Activated T-cell treated with anti-CD3 and anti-CD28 coated beads, Interleukin-2, amount 50 U/mL, for 24 hours (primary cell): ENCODE measurements at regions not wholly inside any gene's neighbourhood (a gene's known extent, or its start where the extent isn't known, plus 50 kb on each side); places are given as distances from the start of the nearest gene placed in this dataset.

Experiments
- DNase-seq: peaks from one replicate; pipeline ENCODE4 v3.0.0-alpha.2; 2020
- H3K27ac Mint-ChIP-seq: 2 replicates; pipeline ENCODE4 v1.8.0; 2020; ENCODE audit warnings: mild to moderate bottlenecking, mixed read lengths
- H3K27me3 Mint-ChIP-seq: 2 replicates; pipeline ENCODE4 v1.8.0; 2020; ENCODE audit warnings: mixed read lengths
- H3K36me3 Mint-ChIP-seq: 2 replicates; pipeline ENCODE4 v1.8.0; 2020; ENCODE audit warnings: low read depth, mixed read lengths
- H3K4me1 Mint-ChIP-seq: 2 replicates; pipeline ENCODE4 v1.8.0; 2020; ENCODE audit warnings: low read depth, mixed read lengths
- H3K4me3 Mint-ChIP-seq: 2 replicates; pipeline ENCODE4 v1.8.0; 2020; ENCODE audit warnings: mild to moderate bottlenecking, moderate library complexity, mixed read lengths
- H3K9me3 Mint-ChIP-seq: 2 replicates; pipeline ENCODE4 v1.8.0; 2020; ENCODE audit warnings: mixed read lengths

DNA sequence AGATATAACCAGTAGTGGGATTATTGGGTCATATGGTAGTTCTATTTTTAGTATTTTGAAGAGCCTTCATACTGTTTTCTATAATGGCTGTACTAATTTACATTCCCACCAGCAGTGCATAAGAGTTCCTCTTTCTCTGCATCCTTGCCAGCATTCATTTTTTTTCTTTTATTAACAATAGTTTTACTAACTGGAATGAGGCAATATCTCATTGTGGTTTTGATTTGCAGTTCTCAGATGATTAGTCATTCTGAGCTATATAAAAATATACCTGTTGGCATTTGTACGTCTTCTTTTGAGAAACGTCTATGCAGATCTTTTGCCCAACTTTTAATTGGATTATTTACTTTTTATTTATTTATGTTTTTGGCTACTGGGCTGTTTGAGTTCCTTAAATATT is 1579.3 kb upstream of the CDH6 start:
- H3K4me1 Mint-ChIP-seq, result no peaks in the 10 kb centered on the region
- H3K27me3 Mint-ChIP-seq, result no peaks in the 10 kb centered on the region
- no peaks in the 10 kb centered on the region for H3K36me3 Mint-ChIP-seq
- no peak for DNase-seq
- H3K4me3 Mint-ChIP-seq, result no peak overlapping the region
- no peak overlapping the region for H3K27ac Mint-ChIP-seq
- H3K9me3 Mint-ChIP-seq, result peaks cover 17% of the 10 kb centered on the region

- Mint-ChIP-seq H3K36me3 (no peaks in the 10 kb centered on the region), H3K4me3 (no peak overlapping the region), H3K27ac (no peak overlapping the region), H3K27me3 (no peaks in the 10 kb centered on the region), H3K9me3 (peaks cover 31% of the 10 kb centered on the region), H3K4me1 (no peaks in the 10 kb centered on the region)
- no peak for DNase-seq
Measured at GRCh38 chr5:29588236-29588635, 1605.2 kb upstream of the CDH6 start.

- Mint-ChIP-seq H3K36me3 (no peaks in the 10 kb centered on the region), H3K4me1 (no peaks in the 10 kb centered on the region), H3K9me3 (peaks cover 31% of the 10 kb centered on the region), H3K27ac (no peak overlapping the region), H3K27me3 (no peaks in the 10 kb centered on the region), H3K4me3 (no peak overlapping the region)
- DNase-seq, result no peak
Measured at GRCh38 chr5:29587832-29588231, 1605.7 kb upstream of the CDH6 start.

GRCh38 chr5:29568028-29568427 is 1625.5 kb upstream of the CDH6 start:
- no peak overlapping the region for H3K4me3 Mint-ChIP-seq
- H3K27ac Mint-ChIP-seq, result no peak overlapping the region
- no peaks in the 10 kb centered on the region for H3K36me3 Mint-ChIP-seq
- DNase-seq, result no peak
- peaks cover 26% of the 10 kb centered on the region for H3K9me3 Mint-ChIP-seq
- no peaks in the 10 kb centered on the region for H3K27me3 Mint-ChIP-seq
- H3K4me1 Mint-ChIP-seq, result no peaks in the 10 kb centered on the region

DNA sequence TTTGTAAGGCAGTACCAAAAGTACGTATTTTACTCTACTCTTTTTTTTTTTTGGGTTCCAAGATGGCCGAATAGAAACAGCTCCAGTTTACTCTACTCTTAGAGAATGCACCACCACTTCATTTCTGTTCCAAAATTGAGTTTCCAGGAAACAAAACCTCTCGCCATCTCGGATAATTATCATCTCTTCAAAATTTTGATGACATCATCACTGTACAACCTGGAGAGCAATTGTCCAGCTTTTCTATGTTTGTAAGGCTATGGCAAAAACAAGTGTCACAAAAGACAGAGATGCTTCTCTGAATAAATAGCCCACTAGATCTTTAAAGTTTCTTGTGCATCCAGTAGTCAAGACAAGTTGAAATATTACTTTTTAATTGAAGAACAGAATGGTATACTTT is 1631.9 kb upstream of the CDH6 start:
- no peaks in the 10 kb centered on the region for H3K36me3 Mint-ChIP-seq
- no peak overlapping the region for H3K4me3 Mint-ChIP-seq
- DNase-seq, result no peak
- no peaks in the 10 kb centered on the region for H3K27me3 Mint-ChIP-seq
- H3K9me3 Mint-ChIP-seq, result peaks cover 14% of the 10 kb centered on the region
- H3K4me1 Mint-ChIP-seq, result no peaks in the 10 kb centered on the region
- no peak overlapping the region for H3K27ac Mint-ChIP-seq

- no peak for DNase-seq
- H3K9me3 Mint-ChIP-seq, result peaks cover 25% of the 10 kb centered on the region
- no peaks in the 10 kb centered on the region for H3K27me3 Mint-ChIP-seq
- H3K4me3 Mint-ChIP-seq, result no peak overlapping the region
- no peaks in the 10 kb centered on the region for H3K4me1 Mint-ChIP-seq
- no peak overlapping the region for H3K27ac Mint-ChIP-seq
- H3K36me3 Mint-ChIP-seq, result no peaks in the 10 kb centered on the region
Measured at GRCh38 chr5:29550523-29550922, 1643.0 kb upstream of the CDH6 start.

- Mint-ChIP-seq H3K4me1 (no peaks in the 10 kb centered on the region), H3K4me3 (no peak overlapping the region), H3K27me3 (no peaks in the 10 kb centered on the region), H3K36me3 (no peaks in the 10 kb centered on the region), H3K9me3 (peaks cover 23% of the 10 kb centered on the region), H3K27ac (no peak overlapping the region)
- DNase-seq, result no peak
Measured at GRCh38 chr5:29548262-29548661, 1645.2 kb upstream of the CDH6 start.

- Mint-ChIP-seq H3K36me3 (no peaks in the 10 kb centered on the region), H3K4me1 (no peaks in the 10 kb centered on the region), H3K27ac (no peak overlapping the region), H3K27me3 (no peaks in the 10 kb centered on the region), H3K9me3 (peaks cover 23% of the 10 kb centered on the region), H3K4me3 (no peak overlapping the region)
- no peak for DNase-seq
Measured at GRCh38 chr5:29547236-29547865, 1646.1 kb upstream of the CDH6 start.

DNA sequence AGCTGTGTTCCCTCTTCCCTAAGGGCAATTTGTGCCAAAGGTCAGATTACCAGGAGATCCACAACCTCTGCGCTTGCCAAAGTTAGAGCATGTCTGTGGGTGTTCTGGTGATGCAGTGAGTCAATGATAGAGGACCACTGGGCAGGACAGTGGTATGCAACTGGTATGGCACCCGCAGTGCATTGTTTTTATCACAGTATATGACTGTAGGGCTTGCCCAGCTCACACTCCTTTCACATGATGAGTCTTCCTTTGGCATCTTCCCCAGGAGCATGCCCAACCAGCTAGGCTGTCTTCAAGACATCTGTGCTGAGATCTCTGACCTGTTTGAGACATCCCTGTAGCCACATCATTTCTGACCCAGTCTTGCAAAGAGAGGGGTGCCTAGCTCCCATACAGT is 1650.0 kb upstream of the CDH6 start:
- Mint-ChIP-seq H3K27me3 (no peaks in the 10 kb centered on the region), H3K36me3 (no peaks in the 10 kb centered on the region), H3K27ac (no peak overlapping the region), H3K4me3 (no peak overlapping the region), H3K4me1 (no peaks in the 10 kb centered on the region), H3K9me3 (peaks cover 23% of the 10 kb centered on the region)
- no peak for DNase-seq

DNA sequence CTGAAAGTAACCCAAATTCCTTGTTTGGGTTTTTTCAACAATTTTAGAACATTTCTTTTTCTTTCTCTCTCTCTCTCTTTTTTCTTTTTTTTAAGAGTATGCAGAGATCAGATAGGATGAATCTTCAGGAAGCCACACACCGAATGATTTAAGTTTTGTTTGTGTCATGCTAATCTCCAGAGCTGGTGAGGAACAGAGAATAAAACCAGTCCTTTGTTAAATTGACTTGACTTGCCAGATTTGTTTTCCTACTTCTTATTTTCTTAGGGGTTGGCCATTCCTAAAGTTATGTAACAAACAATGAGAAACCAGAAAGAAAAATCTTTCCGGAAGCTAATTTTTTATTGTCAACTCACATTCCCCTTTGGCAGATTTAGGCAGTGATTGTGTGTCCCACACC is 1669.3 kb upstream of the CDH6 start:
- Mint-ChIP-seq H3K4me3 (no peak overlapping the region), H3K9me3 (peaks cover 11% of the 10 kb centered on the region), H3K4me1 (no peaks in the 10 kb centered on the region), H3K27me3 (no peaks in the 10 kb centered on the region), H3K27ac (no peak overlapping the region), H3K36me3 (no peaks in the 10 kb centered on the region)
- no peak for DNase-seq

- no peaks in the 10 kb centered on the region for H3K4me1 Mint-ChIP-seq
- peaks cover 10% of the 10 kb centered on the region for H3K9me3 Mint-ChIP-seq
- H3K27ac Mint-ChIP-seq, result no peak overlapping the region
Measured at GRCh38 chr5:29518176-29518575, 1675.3 kb upstream of the CDH6 start.

DNA sequence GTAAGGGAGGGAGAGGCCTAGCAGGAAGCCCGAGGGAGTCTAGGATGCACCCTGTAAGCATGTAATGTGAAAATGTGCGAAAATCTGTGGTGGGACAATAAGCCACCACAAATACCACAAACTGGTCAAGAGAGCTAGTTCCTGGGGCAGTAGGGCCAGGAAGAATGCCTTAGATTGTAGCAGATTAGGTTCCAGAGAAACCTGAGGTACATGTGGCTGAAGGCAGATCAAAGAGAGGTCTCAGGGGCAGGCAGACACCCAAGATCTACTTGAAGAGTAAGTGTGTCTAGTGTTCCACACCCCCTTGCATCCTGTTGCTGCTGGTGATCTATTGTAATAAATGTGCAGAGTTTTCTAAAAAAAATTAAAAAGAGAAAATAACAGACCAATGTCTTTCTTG is 1677.3 kb upstream of the CDH6 start:
- Mint-ChIP-seq H3K27me3 (no peaks in the 10 kb centered on the region), H3K9me3 (peaks cover 12% of the 10 kb centered on the region), H3K4me1 (no peaks in the 10 kb centered on the region), H3K36me3 (no peaks in the 10 kb centered on the region), H3K27ac (no peak overlapping the region), H3K4me3 (no peak overlapping the region)
- DNase-seq, result no peak

More at GRCh38 chr5:29518176-29518575, 1675.3 kb upstream of the CDH6 start:
- H3K36me3 Mint-ChIP-seq, result no peaks in the 10 kb centered on the region
- no peaks in the 10 kb centered on the region for H3K27me3 Mint-ChIP-seq
- DNase-seq, result no peak
- no peak overlapping the region for H3K4me3 Mint-ChIP-seq

GRCh38 chr5:29508131-29508530 is 1685.4 kb upstream of the CDH6 start:
- no peaks in the 10 kb centered on the region for H3K36me3 Mint-ChIP-seq
- no peak overlapping the region for H3K27ac Mint-ChIP-seq
- no peaks in the 10 kb centered on the region for H3K27me3 Mint-ChIP-seq
- no peaks in the 10 kb centered on the region for H3K4me1 Mint-ChIP-seq
- no peak overlapping the region for H3K4me3 Mint-ChIP-seq
- H3K9me3 Mint-ChIP-seq, result peaks cover 25% of the 10 kb centered on the region
- no peak for DNase-seq

GRCh38 chr5:29504411-29504810 is 1689.1 kb upstream of the CDH6 start:
- H3K9me3 Mint-ChIP-seq, result peaks cover 31% of the 10 kb centered on the region
- no peak overlapping the region for H3K4me3 Mint-ChIP-seq
- H3K36me3 Mint-ChIP-seq, result no peaks in the 10 kb centered on the region
- H3K27me3 Mint-ChIP-seq, result no peaks in the 10 kb centered on the region
- no peak overlapping the region for H3K27ac Mint-ChIP-seq
- no peaks in the 10 kb centered on the region for H3K4me1 Mint-ChIP-seq
- no peak for DNase-seq

GRCh38 chr5:29498860-29499259 is 1694.6 kb upstream of the CDH6 start:
- Mint-ChIP-seq H3K9me3 (peaks cover 47% of the 10 kb centered on the region), H3K4me1 (no peaks in the 10 kb centered on the region), H3K27me3 (no peaks in the 10 kb centered on the region), H3K36me3 (no peaks in the 10 kb centered on the region), H3K4me3 (no peak overlapping the region), H3K27ac (no peak overlapping the region)
- no peak for DNase-seq

- no peak for DNase-seq
- H3K4me3 Mint-ChIP-seq, result no peak overlapping the region
- no peak overlapping the region for H3K27ac Mint-ChIP-seq
- no peaks in the 10 kb centered on the region for H3K36me3 Mint-ChIP-seq
- H3K9me3 Mint-ChIP-seq, result peaks cover 49% of the 10 kb centered on the region
- H3K4me1 Mint-ChIP-seq, result no peaks in the 10 kb centered on the region
- H3K27me3 Mint-ChIP-seq, result no peaks in the 10 kb centered on the region
Measured at GRCh38 chr5:29498412-29498811, 1695.1 kb upstream of the CDH6 start.
